ENCODE measurements at regions not wholly inside any gene's neighbourhood (a gene's known extent, or its start where the extent isn't known, plus 50 kb on each side); places are given as distances from the start of the nearest gene placed in this dataset.

DNA sequence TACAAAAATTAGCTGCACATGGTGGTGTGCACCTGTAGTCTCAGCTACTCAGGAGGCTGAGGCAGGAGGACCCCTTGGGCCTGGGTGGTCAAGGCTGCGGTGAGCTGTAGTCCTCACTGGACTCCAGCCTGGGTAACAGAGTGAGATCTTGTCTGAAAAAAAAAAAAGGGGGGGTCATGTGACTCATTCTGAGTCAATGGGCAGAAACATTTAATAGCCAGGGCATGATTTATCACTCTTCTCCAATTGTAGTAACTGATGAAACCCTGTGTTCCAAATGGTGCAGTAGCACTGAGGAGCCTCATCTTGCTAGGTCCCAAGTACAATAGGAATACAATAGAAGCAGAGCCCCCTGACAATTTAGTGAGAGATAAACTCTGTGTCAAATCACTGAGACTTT lies 78.9 kb upstream of the CCDC68 start:
- Mint-ChIP-seq H3K4me1 (ENCODE audit: low read depth, unreplicated experiment) (no peaks in the 10 kb centered on the region), H3K27me3 (ENCODE audit: low read depth, unreplicated experiment) (no peaks in the 10 kb centered on the region), H3K4me3 (ENCODE audit: unreplicated experiment) (no peak overlapping the region), H3K27ac (ENCODE audit: unreplicated experiment) (no peak overlapping the region), H3K9me3 (ENCODE audit: unreplicated experiment) (peaks cover 2% of the 10 kb centered on the region), H3K36me3 (ENCODE audit: low read depth, unreplicated experiment) (no peaks in the 10 kb centered on the region)
- H3K4me1 ChIP-seq (ENCODE audit: insufficient read depth, low read length) = peaks cover 3% of the 10 kb centered on the region
- H3K4me3 ChIP-seq (ENCODE audit: insufficient read depth, low read depth, low read length) = no peak overlapping the region
- FAIRE-seq (no peak), DNase-seq (ENCODE audit: low read depth) (peak; percentile 17)
- H4K20me1 ChIP-seq (ENCODE audit: insufficient read depth, low read length) = no peaks in the 10 kb centered on the region
- no peak overlapping the region for H3K4me2 ChIP-seq (ENCODE audit: low read length)
- no peaks in the 10 kb centered on the region for H3K9me3 ChIP-seq (ENCODE audit: insufficient read depth, low read depth, low read length)
- TF ChIP-seq CTCF (IDR thresholded peaks at IDR 0.05; ENCODE audit: insufficient read depth, low read depth, low read length) (no peak), EZH2 (IDR thresholded peaks at IDR 0.05; ENCODE audit: insufficient read depth, low read length) (no peak)
- no peaks in the 10 kb centered on the region for H3K79me2 ChIP-seq (ENCODE audit: insufficient read depth, low read length)
- no peak overlapping the region for H3K9ac ChIP-seq (ENCODE audit: low read length)
- no peaks in the 10 kb centered on the region for H3K27me3 ChIP-seq (ENCODE audit: insufficient read depth, low read length)
- no peak overlapping the region for H2AFZ ChIP-seq (ENCODE audit: low read depth, low read length)
- H3K36me3 ChIP-seq (ENCODE audit: insufficient read depth, low read length) = no peaks in the 10 kb centered on the region
- H3K27ac ChIP-seq (ENCODE audit: low read depth, low read length) = no peak overlapping the region

- Histone ChIP-seq H3K79me2 (ENCODE audit: insufficient read depth, low read length) (no peaks in the 10 kb centered on the region), H3K4me1 (ENCODE audit: insufficient read depth, low read length) (peaks cover 3% of the 10 kb centered on the region), H3K36me3 (ENCODE audit: insufficient read depth, low read length) (no peaks in the 10 kb centered on the region), H3K4me3 (ENCODE audit: insufficient read depth, low read depth, low read length) (no peak overlapping the region), H3K9me3 (ENCODE audit: insufficient read depth, low read depth, low read length) (no peaks in the 10 kb centered on the region), H3K4me2 (ENCODE audit: low read length) (peak overlapping the region; percentile 12), H3K27ac (ENCODE audit: low read depth, low read length) (no peak overlapping the region), H3K27me3 (ENCODE audit: insufficient read depth, low read length) (no peaks in the 10 kb centered on the region), H2AFZ (ENCODE audit: low read depth, low read length) (no peak overlapping the region), H4K20me1 (ENCODE audit: insufficient read depth, low read length) (no peaks in the 10 kb centered on the region), H3K9ac (ENCODE audit: low read length) (no peak overlapping the region)
- H3K36me3 Mint-ChIP-seq (ENCODE audit: low read depth, unreplicated experiment) = no peaks in the 10 kb centered on the region
- no peak for TF ChIP-seq EZH2 (IDR thresholded peaks at IDR 0.05; ENCODE audit: insufficient read depth, low read length)
- no peak for TF ChIP-seq CTCF (IDR thresholded peaks at IDR 0.05; ENCODE audit: insufficient read depth, low read depth, low read length)
- H3K9me3 Mint-ChIP-seq (ENCODE audit: unreplicated experiment) = no peaks in the 10 kb centered on the region
- H3K4me1 Mint-ChIP-seq (ENCODE audit: low read depth, unreplicated experiment) = peaks cover 4% of the 10 kb centered on the region
- peak; percentile 60 for DNase-seq (ENCODE audit: low read depth)
- no peak overlapping the region for H3K27ac Mint-ChIP-seq (ENCODE audit: unreplicated experiment)
- no peaks in the 10 kb centered on the region for H3K27me3 Mint-ChIP-seq (ENCODE audit: low read depth, unreplicated experiment)
- no peak for FAIRE-seq
- no peak overlapping the region for H3K4me3 Mint-ChIP-seq (ENCODE audit: unreplicated experiment)
These were observed 75.5 kb upstream of the CCDC68 start for GRCh38 chr18:55034742-55035141.

GRCh38 chr18:55031979-55032378 lies 72.7 kb upstream of the CCDC68 start:
- H3K4me1 ChIP-seq (ENCODE audit: insufficient read depth, low read length) = peaks cover 3% of the 10 kb centered on the region
- no peak overlapping the region for H3K4me3 ChIP-seq (ENCODE audit: insufficient read depth, low read depth, low read length)
- H3K36me3 Mint-ChIP-seq (ENCODE audit: low read depth, unreplicated experiment) = no peaks in the 10 kb centered on the region
- no peak overlapping the region for H3K27ac ChIP-seq (ENCODE audit: low read depth, low read length)
- FAIRE-seq = no peak
- H3K9me3 ChIP-seq (ENCODE audit: insufficient read depth, low read depth, low read length) = no peaks in the 10 kb centered on the region
- H4K20me1 ChIP-seq (ENCODE audit: insufficient read depth, low read length) = no peaks in the 10 kb centered on the region
- peak overlapping the region; percentile 53 for H3K27ac Mint-ChIP-seq (ENCODE audit: unreplicated experiment)
- H2AFZ ChIP-seq (ENCODE audit: low read depth, low read length) = no peak overlapping the region
- no peak for DNase-seq (ENCODE audit: low read depth)
- H3K79me2 ChIP-seq (ENCODE audit: insufficient read depth, low read length) = no peaks in the 10 kb centered on the region
- no peak for TF ChIP-seq EZH2 (IDR thresholded peaks at IDR 0.05; ENCODE audit: insufficient read depth, low read length)
- no peak for TF ChIP-seq CTCF (IDR thresholded peaks at IDR 0.05; ENCODE audit: insufficient read depth, low read depth, low read length)
- H3K27me3 ChIP-seq (ENCODE audit: insufficient read depth, low read length) = no peaks in the 10 kb centered on the region
- H3K9me3 Mint-ChIP-seq (ENCODE audit: unreplicated experiment) = no peaks in the 10 kb centered on the region
- H3K4me2 ChIP-seq (ENCODE audit: low read length) = no peak overlapping the region
- H3K4me3 Mint-ChIP-seq (ENCODE audit: unreplicated experiment) = no peak overlapping the region
- H3K36me3 ChIP-seq (ENCODE audit: insufficient read depth, low read length) = no peaks in the 10 kb centered on the region
- H3K27me3 Mint-ChIP-seq (ENCODE audit: low read depth, unreplicated experiment) = no peaks in the 10 kb centered on the region
- no peak overlapping the region for H3K9ac ChIP-seq (ENCODE audit: low read length)
- H3K4me1 Mint-ChIP-seq (ENCODE audit: low read depth, unreplicated experiment) = peaks cover 4% of the 10 kb centered on the region

Measured in astrocyte (in vitro differentiated cells and primary cell).